SW480 (cell line): ENCODE measurements at regions not wholly inside any gene's neighbourhood (a gene's known extent, or its start where the extent isn't known, plus 50 kb on each side); places are given as distances from the start of the nearest gene placed in this dataset.

Experiments
- DNase-seq: peaks from one replicate; pipeline ENCODE4 v3.0.0-alpha.2; 2016; ENCODE audit warnings: low spot score

- no peak for DNase-seq
Measured at GRCh38 chr5:108649106-108649505, 98.6 kb upstream of the FER start.

GRCh38 chr5:108642170-108642906, 105.4 kb upstream of the FER start:
- peak; percentile 78 for DNase-seq

- no peak for DNase-seq
Measured at GRCh38 chr5:108641596-108641995, 106.1 kb upstream of the FER start.

- DNase-seq, result no peak
Measured at GRCh38 chr5:108639366-108639765, 108.3 kb upstream of the FER start.

GRCh38 chr5:108638021-108638420, 109.7 kb upstream of the FER start:
- DNase-seq, result no peak

GRCh38 chr5:108637134-108637533, 110.6 kb upstream of the FER start:
- DNase-seq, result no peak

GRCh38 chr5:108636135-108636853, 111.4 kb upstream of the FER start:
- no peak for DNase-seq

- DNase-seq, result no peak
Measured at GRCh38 chr5:108634617-108635288, 112.9 kb upstream of the FER start.

GRCh38 chr5:108634010-108634616, 113.6 kb upstream of the FER start:
- no peak for DNase-seq

GRCh38 chr5:108629779-108630528, 117.7 kb upstream of the FER start:
- DNase-seq, result no peak

- DNase-seq, result no peak
Measured at GRCh38 chr5:108625654-108626053, 122.0 kb upstream of the FER start.

- no peak for DNase-seq
Measured at GRCh38 chr5:108623826-108624225, 123.9 kb upstream of the FER start.

GRCh38 chr5:108620516-108620915, 127.2 kb upstream of the FER start:
- no peak for DNase-seq

GRCh38 chr5:108619815-108620214, 127.9 kb upstream of the FER start:
- no peak for DNase-seq

GRCh38 chr5:108617467-108618435, 129.9 kb upstream of the FER start:
- DNase-seq, result no peak

GRCh38 chr5:108615216-108615615, 132.5 kb upstream of the FER start:
- no peak for DNase-seq

GRCh38 chr5:108607421-108607820, 140.3 kb upstream of the FER start:
- DNase-seq, result no peak

GRCh38 chr5:108606185-108606584, 141.5 kb upstream of the FER start:
- DNase-seq, result no peak

- DNase-seq, result no peak
Measured at GRCh38 chr5:108602830-108603229, 144.9 kb upstream of the FER start.

GRCh38 chr5:108590799-108591198, 156.9 kb upstream of the FER start:
- DNase-seq, result no peak

GRCh38 chr5:108588323-108588722, 159.4 kb upstream of the FER start:
- no peak for DNase-seq
